Smooth muscle cell of the brain vasculature (primary cell): ENCODE measurements at regions not wholly inside any gene's neighbourhood (a gene's known extent, or its start where the extent isn't known, plus 50 kb on each side); places are given as distances from the start of the nearest gene placed in this dataset.

ENCODE experiments used
- DNase-seq: peaks from one replicate; pipeline ENCODE4 v3.0.0-alpha.2; 2012; ENCODE audit warnings: low read depth, low spot score

DNA sequence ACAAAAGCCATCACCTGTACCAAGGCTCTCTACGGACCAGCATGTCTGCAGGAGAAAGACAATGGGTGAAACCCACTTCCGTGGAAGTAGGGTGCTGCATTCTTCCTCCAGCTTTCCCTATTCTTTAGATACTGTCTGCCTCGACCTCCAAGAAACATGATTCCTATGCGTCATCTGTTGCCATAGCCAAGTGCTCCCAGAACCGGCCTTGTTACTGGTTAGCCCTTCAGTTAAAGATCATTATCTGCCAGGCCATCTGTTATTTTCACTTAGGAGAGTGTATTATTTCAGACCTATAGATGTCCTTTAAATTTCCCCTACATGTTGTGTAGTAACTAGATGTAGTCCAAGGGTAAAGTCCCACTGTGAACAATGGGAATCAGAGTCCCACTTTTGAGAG, 89.0 kb upstream of the KIAA1217 start:
- DNase-seq, result no peak

DNA sequence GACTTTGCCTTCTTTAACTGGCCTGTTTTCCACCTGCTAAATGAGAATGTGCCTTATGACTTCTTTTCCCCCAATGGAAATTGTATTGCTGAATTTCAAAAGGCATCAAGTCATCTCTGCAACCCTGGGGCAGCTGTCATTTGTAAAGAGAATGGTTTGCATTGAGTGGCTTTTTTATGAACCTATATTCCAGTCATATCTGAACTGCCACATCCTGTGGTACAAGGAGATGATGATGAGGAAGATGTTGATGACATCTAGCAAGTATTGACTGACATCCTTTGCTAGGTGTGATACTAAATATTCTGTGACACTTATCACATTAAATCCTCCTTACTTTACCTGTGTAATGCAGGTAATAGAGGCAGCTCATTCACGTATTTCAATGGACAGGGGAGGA, 88.3 kb upstream of the KIAA1217 start:
- no peak for DNase-seq

GRCh38 chr10:24127516-24127915, 81.4 kb upstream of the KIAA1217 start:
- DNase-seq, result no peak

GRCh38 chr10:24128066-24128730, 80.7 kb upstream of the KIAA1217 start:
- no peak for DNase-seq

DNA sequence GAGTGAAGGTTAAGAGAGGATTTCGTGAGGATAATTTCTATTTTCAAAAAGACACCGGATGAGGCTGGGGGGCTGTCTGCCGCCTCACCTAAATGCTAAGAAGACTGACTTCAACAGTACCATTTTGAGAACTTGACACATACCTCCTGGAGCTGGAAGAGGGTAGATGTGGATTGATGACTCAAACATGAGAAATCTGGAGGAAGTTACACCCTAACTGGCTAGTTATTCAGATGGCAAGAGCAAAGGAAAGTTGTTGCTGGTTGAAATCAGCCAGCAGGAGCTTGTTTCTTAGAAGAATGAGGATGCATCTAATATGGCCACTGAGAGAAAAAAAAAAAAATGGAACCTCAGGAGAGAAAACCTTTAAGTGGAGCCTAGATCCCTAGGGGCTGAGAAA, 76.2 kb upstream of the KIAA1217 start:
- no peak for DNase-seq

DNA sequence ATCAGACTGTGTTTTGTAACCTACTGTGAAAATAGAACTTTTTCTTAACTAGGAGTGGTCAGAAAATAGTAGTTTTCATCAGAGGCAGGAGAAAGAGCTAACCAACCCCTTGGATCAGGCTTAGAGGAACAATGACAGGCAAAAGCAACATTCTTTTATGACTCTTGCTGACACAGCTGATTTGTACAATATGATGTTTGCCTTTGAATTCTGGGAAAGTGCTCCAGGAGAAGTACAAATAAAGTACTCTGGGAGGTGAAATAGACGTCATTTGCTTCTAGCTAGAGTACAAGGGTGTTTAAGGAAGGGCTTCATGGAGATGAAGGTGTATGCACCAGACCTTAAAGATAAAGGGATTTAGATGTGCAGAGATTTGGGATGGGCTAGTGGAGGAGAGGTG, 75.1 kb upstream of the KIAA1217 start:
- DNase-seq, result no peak

DNA sequence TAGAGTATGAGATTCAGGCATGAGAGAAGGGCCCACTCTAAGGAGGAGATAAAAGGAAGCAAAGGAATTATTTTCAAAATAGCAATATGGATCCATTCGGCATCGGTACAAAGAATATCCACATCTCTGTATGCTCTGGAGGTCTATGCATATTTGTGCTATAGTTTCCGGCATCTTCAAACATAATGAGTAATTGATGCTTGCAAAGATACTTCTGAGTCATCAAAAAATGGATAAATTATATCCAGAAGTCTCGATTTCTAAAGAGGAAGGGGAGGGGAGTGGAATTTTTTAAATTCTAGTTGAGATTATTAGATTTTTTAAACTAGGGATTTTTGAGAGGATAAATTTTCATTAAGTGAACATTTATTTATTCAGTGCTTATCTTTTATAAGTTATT, 72.9 kb upstream of the KIAA1217 start:
- no peak for DNase-seq

DNA sequence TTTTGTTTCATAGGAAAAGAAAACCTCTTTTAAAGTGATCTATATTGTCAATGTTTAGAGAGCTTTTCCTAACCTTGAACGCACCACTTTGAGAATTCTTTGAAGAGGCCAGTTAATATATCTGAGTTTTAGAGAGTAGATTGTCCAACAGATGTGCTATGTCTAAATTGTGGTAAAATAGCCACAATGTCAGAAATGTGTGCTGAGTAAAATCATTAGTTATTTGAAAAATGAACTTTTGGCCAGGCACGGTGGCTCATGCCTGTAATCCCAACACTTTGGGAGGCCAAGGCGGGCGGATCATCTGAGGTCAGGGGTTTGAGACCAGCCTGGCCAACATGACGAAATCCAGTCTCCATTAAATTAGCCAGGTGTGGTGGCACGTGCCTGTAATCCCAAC, 61.6 kb upstream of the KIAA1217 start:
- DNase-seq, result no peak

DNA sequence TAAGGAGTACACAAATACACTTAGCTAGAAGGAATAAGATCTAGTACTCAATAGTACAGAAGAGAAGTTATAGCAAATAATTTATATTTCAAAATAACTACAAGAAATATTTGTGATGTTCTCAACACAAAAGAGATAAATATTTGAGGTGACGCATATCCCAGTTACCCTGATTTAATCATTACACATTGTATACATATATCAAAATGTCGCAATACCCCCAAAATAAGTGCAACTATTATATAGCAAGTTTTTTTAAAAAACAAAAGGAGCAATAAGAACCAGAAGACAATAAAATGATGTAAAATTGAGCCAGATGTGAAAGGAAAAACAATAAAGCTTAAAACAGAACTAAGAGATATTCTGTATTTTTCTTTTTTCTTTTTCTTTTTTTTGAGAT, 59.3 kb upstream of the KIAA1217 start:
- no peak for DNase-seq

- no peak for DNase-seq
Measured at GRCh38 chr10:24150853-24151252, 58.1 kb upstream of the KIAA1217 start.

DNA sequence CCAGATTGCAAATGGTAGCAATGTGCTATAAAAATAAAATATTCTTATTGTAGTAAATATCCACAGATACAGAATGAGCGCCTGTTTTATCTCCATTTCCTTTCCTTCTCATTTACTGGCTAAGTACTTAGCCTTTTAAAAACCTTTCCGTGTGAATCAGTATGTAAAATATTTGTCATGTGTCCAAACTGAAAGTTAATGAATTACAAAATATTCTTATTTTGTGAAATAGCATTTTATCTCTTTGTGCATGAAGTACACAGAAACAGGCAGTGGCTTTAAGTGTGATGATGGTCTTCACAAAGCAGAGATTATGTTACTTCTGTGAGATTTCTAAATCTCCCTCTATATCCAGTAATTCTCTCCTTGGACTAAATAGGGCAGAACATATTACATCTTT, 56.7 kb upstream of the KIAA1217 start:
- DNase-seq, result no peak

- peak; percentile 7 for DNase-seq
Measured at GRCh38 chr10:24153031-24153430, 55.9 kb upstream of the KIAA1217 start.

- DNase-seq, result no peak
Measured at GRCh38 chr10:24153537-24153936, 55.4 kb upstream of the KIAA1217 start.

DNA sequence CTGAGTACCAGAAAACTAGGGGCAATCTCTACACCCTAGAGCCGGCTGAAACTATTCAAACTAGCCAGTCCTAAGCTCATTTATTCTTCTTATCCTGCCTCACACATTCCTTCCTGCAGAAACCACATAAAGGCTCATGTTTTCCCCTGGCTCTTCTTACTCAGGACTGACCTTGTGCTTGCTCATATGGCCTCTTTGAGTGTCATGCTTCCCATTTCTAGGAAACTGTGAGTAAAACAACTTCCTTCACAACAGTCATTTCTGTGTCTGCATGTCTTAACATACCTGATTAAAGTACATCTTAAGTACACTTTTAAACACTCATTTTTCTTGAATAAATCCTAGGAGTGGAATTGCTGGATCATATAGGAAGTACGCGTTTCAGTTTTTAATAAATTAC, 52.3 kb upstream of the KIAA1217 start:
- DNase-seq, result no peak

DNA sequence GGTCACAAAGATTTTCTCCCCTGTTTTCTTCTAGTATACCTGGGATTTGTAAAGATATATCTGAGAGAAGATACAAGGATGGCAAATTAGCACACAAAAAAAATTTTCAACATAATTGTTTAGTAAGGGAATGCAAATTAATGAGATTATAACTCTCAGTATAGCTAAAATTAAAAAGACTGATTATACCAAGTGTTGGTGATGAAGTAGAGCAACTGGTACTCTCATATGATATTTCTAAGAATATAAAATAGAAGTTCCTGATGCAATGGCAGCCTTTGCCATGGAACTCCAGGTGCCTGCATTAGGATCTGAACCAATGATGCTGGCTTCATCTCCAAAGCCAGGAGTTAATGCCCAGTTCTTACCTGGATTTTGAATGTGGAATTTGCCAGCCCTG, 51.4 kb upstream of the KIAA1217 start:
- no peak for DNase-seq
